ENCODE measurements at regions not wholly inside any gene's neighbourhood (a gene's known extent, or its start where the extent isn't known, plus 50 kb on each side); places are given as distances from the start of the nearest gene placed in this dataset.

GRCh38 chr21:14617871-14618270 is 71.8 kb upstream of the SAMSN1 start:
- no peaks in the 10 kb centered on the region for H3K4me1 ChIP-seq (ENCODE audit: control insufficient read depth, insufficient read depth, low read length)
- ATAC-seq (no peak), DNase-seq (no peak)
- 85% methylated on average over 2 of the region's 2 CpGs for WGBS (ENCODE audit: insufficient coverage)
- no peak overlapping the region for H3K4me3 Mint-ChIP-seq
- peaks cover 10 to 14% of the 10 kb centered on the region in 2 donors for H3K4me1 Mint-ChIP-seq
- no peaks in the 10 kb centered on the region for H3K9me3 Mint-ChIP-seq
- H3K4me3 ChIP-seq (ENCODE audit: low read length) = no peak overlapping the region
- H3K9me3 ChIP-seq (ENCODE audit: control insufficient read depth, insufficient read depth, low read length) = peaks cover 3% of the 10 kb centered on the region
- H3K27ac Mint-ChIP-seq = no peak overlapping the region
- no peaks in the 10 kb centered on the region for H3K36me3 Mint-ChIP-seq
- no peaks in the 10 kb centered on the region for H3K27me3 ChIP-seq (ENCODE audit: control insufficient read depth, insufficient read depth, low read length)
- no peaks in the 10 kb centered on the region for H3K27me3 Mint-ChIP-seq (ENCODE audit: low read depth in 2 of 2)
- no peaks in the 10 kb centered on the region for H3K36me3 ChIP-seq (ENCODE audit: control insufficient read depth, insufficient read depth, low read length)
- TF ChIP-seq CTCF (IDR thresholded peaks at IDR 0.05) = no peak
- H3K27ac ChIP-seq (ENCODE audit: low read length) = no peak overlapping the region
- intact Hi-C loops (cut with micrococcal nuclease) = no loop called here

GRCh38 chr21:14617040-14617393 is 70.9 kb upstream of the SAMSN1 start:
- H3K27ac Mint-ChIP-seq = no peak overlapping the region
- intact Hi-C loops (cut with micrococcal nuclease) = no loop called here
- no peak overlapping the region for H3K4me3 Mint-ChIP-seq
- peaks cover 3% of the 10 kb centered on the region for H3K9me3 ChIP-seq (ENCODE audit: control insufficient read depth, insufficient read depth, low read length)
- peaks cover 10 to 14% of the 10 kb centered on the region in 2 donors for H3K4me1 Mint-ChIP-seq
- no peaks in the 10 kb centered on the region for H3K4me1 ChIP-seq (ENCODE audit: control insufficient read depth, insufficient read depth, low read length)
- ATAC-seq (no peak), DNase-seq (no peak)
- no peaks in the 10 kb centered on the region for H3K9me3 Mint-ChIP-seq
- no peak overlapping the region for H3K27ac ChIP-seq (ENCODE audit: low read length)
- H3K4me3 ChIP-seq (ENCODE audit: low read length) = no peak overlapping the region
- no peaks in the 10 kb centered on the region for H3K36me3 ChIP-seq (ENCODE audit: control insufficient read depth, insufficient read depth, low read length)
- H3K27me3 Mint-ChIP-seq (ENCODE audit: low read depth in 2 of 2) = no peaks in the 10 kb centered on the region
- TF ChIP-seq CTCF (IDR thresholded peaks at IDR 0.05) = no peak
- 93% methylated on average over 2 of the region's 2 CpGs for WGBS (ENCODE audit: insufficient coverage)
- no peaks in the 10 kb centered on the region for H3K36me3 Mint-ChIP-seq
- H3K27me3 ChIP-seq (ENCODE audit: control insufficient read depth, insufficient read depth, low read length) = no peaks in the 10 kb centered on the region

- H3K36me3 ChIP-seq (ENCODE audit: control insufficient read depth, insufficient read depth, low read length) = no peaks in the 10 kb centered on the region
- H3K27me3 Mint-ChIP-seq (ENCODE audit: low read depth in 2 of 2) = no peaks in the 10 kb centered on the region
- H3K4me3 Mint-ChIP-seq = no peak overlapping the region
- no peak overlapping the region for H3K27ac Mint-ChIP-seq
- H3K36me3 Mint-ChIP-seq = no peaks in the 10 kb centered on the region
- peaks cover 3% of the 10 kb centered on the region for H3K9me3 ChIP-seq (ENCODE audit: control insufficient read depth, insufficient read depth, low read length)
- ATAC-seq (no peak), DNase-seq (no peak)
- H3K9me3 Mint-ChIP-seq = no peaks in the 10 kb centered on the region
- no peaks in the 10 kb centered on the region for H3K27me3 ChIP-seq (ENCODE audit: control insufficient read depth, insufficient read depth, low read length)
- no peak overlapping the region for H3K4me3 ChIP-seq (ENCODE audit: low read length)
- no peaks in the 10 kb centered on the region for H3K4me1 ChIP-seq (ENCODE audit: control insufficient read depth, insufficient read depth, low read length)
- peaks cover 10 to 14% of the 10 kb centered on the region in 2 donors for H3K4me1 Mint-ChIP-seq
- H3K27ac ChIP-seq (ENCODE audit: low read length) = no peak overlapping the region
- intact Hi-C loops (cut with micrococcal nuclease) = no loop called here
- WGBS (ENCODE audit: insufficient coverage) = 72% methylated on average over 3 of the region's 4 CpGs
- no peak for TF ChIP-seq CTCF (IDR thresholded peaks at IDR 0.05)
These were observed 70.4 kb upstream of the SAMSN1 start for GRCh38 chr21:14616380-14617039.

- WGBS (ENCODE audit: insufficient coverage) = 96% methylated on average over 3 of the region's 4 CpGs
- peaks cover 0 to under 1% of the 10 kb centered on the region in 2 donors for H3K9me3 Mint-ChIP-seq
- Histone ChIP-seq H3K4me1 (ENCODE audit: control insufficient read depth, insufficient read depth, low read length) (no peaks in the 10 kb centered on the region), H3K4me3 (ENCODE audit: low read length) (no peak overlapping the region), H3K9me3 (ENCODE audit: control insufficient read depth, insufficient read depth, low read length) (no peaks in the 10 kb centered on the region), H3K36me3 (ENCODE audit: control insufficient read depth, insufficient read depth, low read length) (no peaks in the 10 kb centered on the region), H3K27ac (ENCODE audit: low read length) (no peak overlapping the region), H3K27me3 (ENCODE audit: control insufficient read depth, insufficient read depth, low read length) (no peaks in the 10 kb centered on the region)
- H3K4me1 Mint-ChIP-seq = peaks cover 9 to 13% of the 10 kb centered on the region in 2 donors
- TF ChIP-seq CTCF (IDR thresholded peaks at IDR 0.05) = no peak
- H3K27me3 Mint-ChIP-seq (ENCODE audit: low read depth in 2 of 2) = no peaks in the 10 kb centered on the region
- intact Hi-C loops (cut with micrococcal nuclease) = no loop called here
- H3K36me3 Mint-ChIP-seq = no peaks in the 10 kb centered on the region
- no peak overlapping the region for H3K4me3 Mint-ChIP-seq
- ATAC-seq = no peak
- DNase-seq = no peak
- no peak overlapping the region for H3K27ac Mint-ChIP-seq
These were observed 69.4 kb upstream of the SAMSN1 start for GRCh38 chr21:14615359-14615974.
